ENCODE measurements at regions not wholly inside any gene's neighbourhood (a gene's known extent, or its start where the extent isn't known, plus 50 kb on each side); places are given as distances from the start of the nearest gene placed in this dataset.
"Not testable (repeated sequence)": the region's sequence is repeated elsewhere in the genome, so short reads cannot be mapped to it uniquely, and the experiment has no call there.

- DNase-seq (ENCODE audit: low read depth in 2 of 2), result no peak
Observed at GRCh38 chr2:150371044-150371818, 116.2 kb downstream of the RND3 start.

GRCh38 chr2:150370561-150370960 lies 116.9 kb downstream of the RND3 start:
- no peak for DNase-seq (ENCODE audit: low read depth in 2 of 2)

- DNase-seq (ENCODE audit: low read depth in 2 of 2), result no peak
Observed at GRCh38 chr2:150369862-150370261, 117.6 kb downstream of the RND3 start.

GRCh38 chr2:150358468-150358807 lies 129.0 kb downstream of the RND3 start:
- DNase-seq (ENCODE audit: low read depth in 2 of 2), result no peak

GRCh38 chr2:150357770-150358467 lies 129.5 kb downstream of the RND3 start:
- DNase-seq (ENCODE audit: low read depth in 2 of 2), result no peak

DNA sequence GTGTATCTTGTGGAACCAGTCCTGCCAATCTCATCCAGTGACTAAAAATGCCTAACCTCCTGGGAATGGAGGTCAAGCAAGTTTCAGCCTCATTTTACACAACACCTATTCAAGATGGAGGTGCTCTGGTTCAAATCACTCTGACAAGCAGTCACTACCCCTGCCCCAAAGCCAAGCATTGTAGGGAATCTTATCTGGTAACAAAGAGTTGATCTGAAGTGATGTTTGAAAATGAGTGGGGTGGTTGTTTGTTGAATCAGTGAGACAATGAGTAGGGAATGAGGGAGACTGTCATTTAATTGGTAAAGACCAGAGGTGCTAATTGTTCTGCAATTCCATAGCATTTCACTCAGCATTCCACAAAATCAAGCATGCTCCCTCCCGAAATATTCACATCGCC lies 132.0 kb downstream of the RND3 start:
- DNase-seq (ENCODE audit: low read depth in 2 of 2), result no peak

GRCh38 chr2:150353376-150353775 lies 134.1 kb downstream of the RND3 start:
- DNase-seq (ENCODE audit: low read depth in 2 of 2), result no peak

DNA sequence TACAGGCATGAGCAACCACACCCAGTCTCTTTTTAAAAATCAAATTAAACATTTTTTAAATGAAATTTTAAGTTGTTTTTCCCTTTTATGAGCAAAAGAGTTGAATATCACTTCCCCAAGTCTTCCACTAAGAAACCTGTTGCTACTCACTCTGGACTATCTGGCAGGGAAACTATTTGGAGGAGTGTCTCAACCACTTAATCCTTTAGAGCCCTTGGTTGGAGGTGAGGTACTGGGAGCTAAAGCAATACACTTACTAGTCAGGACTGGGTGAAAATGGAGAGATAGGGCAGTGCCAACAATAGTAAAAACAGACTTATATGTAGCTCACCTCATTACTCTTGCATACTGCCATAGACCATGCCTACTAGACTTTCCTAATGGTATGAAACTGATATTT lies 135.5 kb downstream of the RND3 start:
- no peak for DNase-seq (ENCODE audit: low read depth in 2 of 2)

DNA sequence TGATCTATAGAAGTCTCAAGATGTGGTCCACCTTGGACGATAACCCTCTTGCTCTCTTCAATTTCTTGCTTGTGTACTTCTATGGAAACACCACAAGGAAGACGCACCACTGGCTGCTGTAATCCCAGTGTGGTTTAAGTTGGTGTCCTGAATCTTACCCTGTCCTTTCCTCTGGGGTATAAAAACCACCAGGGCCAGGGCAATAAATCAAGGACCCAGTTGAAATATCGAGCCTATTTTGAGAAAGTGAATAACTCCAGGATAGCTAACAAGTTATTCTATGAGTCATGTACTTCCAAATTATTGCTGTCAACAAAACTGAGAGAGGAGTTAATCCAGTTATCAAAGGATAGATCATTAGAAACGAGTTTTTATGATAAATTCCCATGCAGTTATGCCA lies 137.0 kb downstream of the RND3 start:
- no peak for DNase-seq (ENCODE audit: low read depth in 2 of 2)

DNA sequence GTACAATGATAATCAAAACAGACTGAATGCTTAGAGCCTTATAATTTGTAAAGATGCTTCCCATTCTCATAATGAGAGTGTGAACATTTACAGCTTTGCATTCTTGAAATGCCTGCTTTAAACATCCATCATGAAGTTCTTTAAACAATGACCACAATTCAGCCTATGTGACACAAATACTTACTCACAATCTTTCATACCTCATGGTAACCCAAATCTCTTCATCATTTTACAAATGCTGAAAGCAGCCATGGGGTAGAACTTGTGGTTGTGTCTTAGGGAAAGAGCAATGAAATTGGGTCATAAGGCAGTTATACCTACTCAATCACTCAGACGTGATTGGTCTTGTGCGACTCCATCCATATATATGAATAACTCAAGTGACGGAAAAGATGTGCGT lies 140.7 kb downstream of the RND3 start:
- DNase-seq (ENCODE audit: low read depth in 2 of 2), result no peak

DNA sequence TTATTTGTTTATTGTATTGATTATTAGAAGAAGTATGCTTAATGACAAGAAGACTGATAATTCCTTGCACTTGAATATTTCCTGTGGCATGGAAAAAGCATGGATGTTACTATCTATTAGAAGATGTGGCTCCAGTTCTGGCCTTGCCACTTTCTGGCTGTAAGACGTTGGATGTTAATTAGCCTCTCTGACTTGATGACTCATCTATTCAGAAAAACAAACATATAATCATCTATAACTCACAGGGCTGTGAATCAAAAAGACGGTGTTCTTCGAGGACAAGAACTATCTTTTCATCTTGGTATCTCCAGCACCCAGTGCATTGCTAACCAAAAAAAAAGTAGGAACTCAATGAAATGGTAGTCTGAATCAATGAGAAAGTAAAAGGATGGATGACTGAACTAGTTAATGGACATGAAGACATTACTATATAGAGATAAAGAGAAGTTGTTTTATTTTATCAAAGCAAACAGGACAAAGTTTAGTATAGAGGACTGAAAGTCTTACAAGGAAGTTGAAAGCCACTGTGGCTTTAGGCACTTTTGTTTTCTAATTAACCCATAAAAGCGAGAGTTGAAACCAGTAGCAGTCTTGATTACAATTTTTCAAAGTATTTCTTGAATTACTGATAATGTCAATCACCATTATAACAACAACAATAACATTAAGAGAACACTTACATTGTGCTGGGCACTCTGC lies 145.3 kb downstream of the RND3 start:
- no peak for DNase-seq (ENCODE audit: low read depth in 2 of 2)

DNA sequence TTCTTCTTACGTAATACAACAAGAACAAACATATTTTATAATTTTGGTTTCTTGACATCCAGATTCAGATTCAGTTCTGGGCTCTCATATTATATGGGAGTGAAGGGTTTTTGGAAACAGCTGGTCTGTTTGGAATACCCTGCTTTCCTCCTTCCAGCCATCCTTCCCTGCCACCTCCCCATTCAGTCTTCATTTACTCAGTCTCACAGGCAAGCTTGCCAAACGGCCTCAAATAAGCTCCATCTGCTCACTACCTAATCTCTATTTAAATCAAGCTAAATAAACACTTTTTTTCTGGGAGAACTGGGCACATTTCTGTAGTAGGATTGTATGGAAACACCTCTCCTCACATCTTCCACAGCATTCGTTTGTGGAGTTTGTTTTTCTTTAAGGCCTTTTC lies 147.5 kb downstream of the RND3 start:
- DNase-seq (ENCODE audit: low read depth in 2 of 2), result no peak

- DNase-seq (ENCODE audit: low read depth in 2 of 2), result no peak
Observed at GRCh38 chr2:150339282-150339681, 148.2 kb downstream of the RND3 start.

- no peak for DNase-seq (ENCODE audit: low read depth in 2 of 2)
Observed at GRCh38 chr2:150335596-150335995, 151.9 kb downstream of the RND3 start.

DNA sequence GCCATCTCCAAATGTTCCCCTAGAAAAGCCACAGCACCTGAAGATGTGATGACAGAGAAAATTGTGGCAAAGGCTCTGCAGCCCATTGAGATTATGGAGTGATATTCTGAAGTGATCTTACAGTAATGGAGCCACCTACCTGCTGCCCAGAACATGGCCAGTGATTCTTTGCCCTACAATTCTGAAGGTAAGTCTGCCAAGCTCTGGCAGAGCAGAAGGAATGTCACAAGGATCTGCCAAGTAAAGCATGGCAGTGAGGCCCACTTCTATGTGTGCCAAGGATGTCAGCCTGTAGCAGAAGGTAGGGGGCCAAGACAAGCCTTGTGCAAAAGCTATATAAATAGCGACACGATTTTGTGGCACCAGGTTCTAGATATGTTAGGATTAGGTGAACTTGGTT lies 155.1 kb downstream of the RND3 start:
- DNase-seq (ENCODE audit: low read depth in 2 of 2), result no peak

DNA sequence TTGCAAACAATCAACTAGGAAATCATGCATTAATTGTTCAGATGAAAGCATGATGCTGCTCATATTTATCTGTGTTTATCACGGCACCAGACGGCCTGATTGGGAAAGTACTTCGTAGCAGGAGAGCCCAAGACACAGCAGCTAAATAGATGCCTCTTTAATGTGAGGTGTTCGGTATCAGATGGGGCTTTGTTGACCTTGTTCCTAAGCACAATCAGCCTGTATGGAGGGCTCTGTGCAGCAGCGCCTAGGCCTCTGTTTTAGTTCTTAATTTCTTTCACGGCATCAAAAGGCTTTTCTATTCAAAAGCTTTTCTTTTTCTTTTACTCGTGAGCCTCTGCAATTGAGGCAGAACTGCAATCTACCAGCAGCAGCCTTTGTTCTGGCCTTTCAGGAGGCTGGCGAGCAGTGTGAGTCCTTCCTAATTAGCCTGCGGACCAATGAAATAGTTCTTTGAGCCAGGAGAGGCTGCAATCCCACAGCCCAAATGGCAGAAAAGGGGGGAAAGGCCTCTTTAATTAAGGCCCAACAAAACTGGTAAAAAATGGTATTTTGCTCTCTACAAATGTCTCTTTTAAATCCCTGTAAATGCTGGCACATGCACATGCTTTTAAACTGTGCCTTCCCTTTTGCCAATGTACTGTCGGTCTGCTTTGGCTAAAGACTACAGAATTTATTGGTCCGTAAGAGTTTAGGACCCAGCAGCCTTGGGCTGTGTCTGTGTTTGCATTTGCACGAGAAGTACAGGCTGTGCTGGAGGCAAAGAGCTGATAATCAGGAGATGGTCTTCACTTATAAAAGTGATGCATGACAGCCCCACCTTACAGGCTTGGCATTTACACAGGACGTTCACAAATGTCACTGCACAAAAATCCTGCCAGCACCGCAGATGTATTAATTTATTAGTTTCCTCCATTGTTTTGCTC lies 159.6 kb downstream of the RND3 start:
- DNase-seq (ENCODE audit: low read depth in 2 of 2), result no peak

GRCh38 chr2:150325656-150326314 lies 161.7 kb downstream of the RND3 start:
- no peak for DNase-seq (ENCODE audit: low read depth in 2 of 2)

GRCh38 chr2:150323071-150323470 lies 164.4 kb downstream of the RND3 start:
- DNase-seq (ENCODE audit: low read depth in 2 of 2), result not testable (repeated sequence)

GRCh38 chr2:150320608-150321007 lies 166.9 kb downstream of the RND3 start:
- DNase-seq (ENCODE audit: low read depth in 2 of 2), result no peak

- no peak for DNase-seq (ENCODE audit: low read depth in 2 of 2)
Observed at GRCh38 chr2:150319658-150320555, 167.6 kb downstream of the RND3 start.

Measured in stimulated activated CD4-positive, alpha-beta T cell treated with anti-CD3 and anti-CD28 coated beads, Interleukin-4, amount 100 ng/mL, for 48 hours (primary cell).